ENCODE measurements at regions not wholly inside any gene's neighbourhood (a gene's known extent, or its start where the extent isn't known, plus 50 kb on each side); places are given as distances from the start of the nearest gene placed in this dataset.

DNA sequence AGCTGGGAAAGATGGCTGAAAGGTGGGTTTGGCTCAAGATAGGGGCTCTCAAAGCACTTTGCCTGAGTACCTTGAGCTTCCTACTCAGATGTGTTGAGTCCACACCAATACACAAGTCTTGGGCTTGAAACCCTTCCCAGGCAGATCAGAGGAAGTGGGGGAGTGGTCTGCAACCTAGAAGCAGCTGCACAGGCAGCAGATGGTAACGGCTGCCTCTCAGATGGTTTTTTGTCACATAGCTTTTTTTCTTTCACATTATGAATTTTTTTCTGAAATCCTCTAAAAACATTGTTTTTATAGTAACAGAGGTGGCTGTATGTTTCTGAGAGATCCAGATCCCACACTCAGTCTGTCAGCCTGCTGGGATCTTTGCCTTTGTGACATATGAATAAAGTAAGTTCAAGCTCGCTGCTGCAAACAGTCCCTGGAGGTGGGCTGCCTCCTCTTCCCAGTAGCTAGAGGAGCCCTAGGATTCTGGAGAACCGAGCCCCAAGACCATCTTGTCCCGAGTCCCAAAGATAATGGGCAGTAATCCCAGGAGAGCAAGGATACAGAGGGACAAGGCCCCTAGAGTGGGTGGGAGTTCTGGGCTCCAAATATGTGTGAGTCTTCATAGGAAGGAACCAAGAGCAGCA, 97.1 kb upstream of the TOP1 start:
- Histone ChIP-seq H3K36me3 (ENCODE audit: insufficient read depth in 1 of 2, low read depth in 1 of 2) (no peaks in the 10 kb centered on the region), H3K9me3 (peaks cover 3% of the 10 kb centered on the region), H3K27me3 (ENCODE audit: insufficient read depth in 3 of 3, low read length in 2 of 3) (no peaks in the 10 kb centered on the region), H3K27ac (no peak overlapping the region), H3K4me3 (no peak overlapping the region), H3K4me1 (no peaks in the 10 kb centered on the region)
- WGBS, 3 donors: 29 to 40% (median 37%) methylated on average over 4 of the region's 4 CpGs
- TF ChIP-seq, protein P1, sequence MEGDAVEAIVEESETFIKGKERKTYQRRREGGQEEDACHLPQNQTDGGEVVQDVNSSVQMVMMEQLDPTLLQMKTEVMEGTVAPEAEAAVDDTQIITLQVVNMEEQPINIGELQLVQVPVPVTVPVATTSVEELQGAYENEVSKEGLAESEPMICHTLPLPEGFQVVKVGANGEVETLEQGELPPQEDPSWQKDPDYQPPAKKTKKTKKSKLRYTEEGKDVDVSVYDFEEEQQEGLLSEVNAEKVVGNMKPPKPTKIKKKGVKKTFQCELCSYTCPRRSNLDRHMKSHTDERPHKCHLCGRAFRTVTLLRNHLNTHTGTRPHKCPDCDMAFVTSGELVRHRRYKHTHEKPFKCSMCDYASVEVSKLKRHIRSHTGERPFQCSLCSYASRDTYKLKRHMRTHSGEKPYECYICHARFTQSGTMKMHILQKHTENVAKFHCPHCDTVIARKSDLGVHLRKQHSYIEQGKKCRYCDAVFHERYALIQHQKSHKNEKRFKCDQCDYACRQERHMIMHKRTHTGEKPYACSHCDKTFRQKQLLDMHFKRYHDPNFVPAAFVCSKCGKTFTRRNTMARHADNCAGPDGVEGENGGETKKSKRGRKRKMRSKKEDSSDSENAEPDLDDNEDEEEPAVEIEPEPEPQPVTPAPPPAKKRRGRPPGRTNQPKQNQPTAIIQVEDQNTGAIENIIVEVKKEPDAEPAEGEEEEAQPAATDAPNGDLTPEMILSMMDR (IDR thresholded peaks at IDR 0.05): no peak
- no peak for ATAC-seq
- intact Hi-C loops (cut with DNase I): no loop called here
- no peak for DNase-seq

GRCh38 chr20:40932436-40932835, 96.2 kb upstream of the TOP1 start:
- no peaks in the 10 kb centered on the region for H3K36me3 ChIP-seq (ENCODE audit: insufficient read depth in 1 of 2, low read depth in 1 of 2)
- H3K27me3 ChIP-seq (ENCODE audit: insufficient read depth in 3 of 3, low read length in 2 of 3): no peaks in the 10 kb centered on the region
- DNase-seq: no peak
- WGBS, 3 donors: 66 to 92% (median 78%) methylated on average over 1 of the region's 1 CpG
- no peak overlapping the region for H3K27ac ChIP-seq
- H3K4me3 ChIP-seq: no peak overlapping the region
- no peak for ATAC-seq
- H3K9me3 ChIP-seq: peaks cover 3% of the 10 kb centered on the region
- no peaks in the 10 kb centered on the region for H3K4me1 ChIP-seq
- TF ChIP-seq, protein P1 (IDR thresholded peaks at IDR 0.05): no peak
- intact Hi-C loops (cut with DNase I): no loop called here

DNA sequence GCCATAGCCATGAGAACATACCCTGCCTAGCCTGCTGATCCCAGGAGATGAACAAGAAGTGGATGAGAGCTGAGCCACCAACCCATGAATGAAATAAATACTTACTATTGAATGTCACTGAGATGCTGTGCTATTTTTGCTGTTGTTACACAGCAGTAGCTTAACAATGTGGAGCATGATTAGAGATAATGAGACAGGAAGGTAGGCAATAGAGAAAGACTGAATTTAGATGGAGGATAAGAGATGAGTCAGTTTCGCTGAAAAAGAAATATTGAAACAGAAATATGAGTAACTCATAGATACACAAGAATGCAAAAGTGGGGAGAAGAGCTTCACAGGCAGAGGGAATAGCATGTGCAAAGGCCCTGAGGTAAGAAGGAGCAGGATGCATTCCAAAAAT, 94.9 kb upstream of the TOP1 start:
- peaks cover 3% of the 10 kb centered on the region for H3K9me3 ChIP-seq
- WGBS, 3 donors: 89 to 97% (median 93%) methylated on average over 1 of the region's 1 CpG

DNA sequence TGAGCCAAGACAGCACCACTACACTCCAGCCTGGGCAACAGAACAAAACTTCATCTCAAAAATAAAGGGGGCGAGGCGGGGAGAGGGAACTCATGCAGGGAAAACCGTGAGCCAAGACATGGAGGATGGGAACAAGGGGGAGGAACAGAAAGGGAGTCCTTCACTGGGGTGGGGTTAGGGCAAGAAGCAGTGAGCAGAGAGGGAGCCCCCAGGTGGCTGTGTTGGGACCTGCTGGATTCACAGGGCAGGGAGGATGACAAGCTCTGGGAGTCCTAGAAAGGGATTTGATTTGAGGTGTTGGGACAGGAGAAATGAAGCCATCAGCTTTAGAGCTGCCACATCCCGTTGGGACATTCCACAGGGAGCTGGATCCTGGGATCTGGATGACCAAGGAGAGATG, 90.6 kb upstream of the TOP1 start:
- Histone ChIP-seq H3K4me1 (no peaks in the 10 kb centered on the region), H3K27ac (no peak overlapping the region), H3K27me3 (ENCODE audit: insufficient read depth in 3 of 3, low read length in 2 of 3) (no peaks in the 10 kb centered on the region), H3K9me3 (peaks cover 3% of the 10 kb centered on the region), H3K36me3 (ENCODE audit: insufficient read depth in 1 of 2, low read depth in 1 of 2) (no peaks in the 10 kb centered on the region), H3K4me3 (no peak overlapping the region)
- TF ChIP-seq, protein P1 (IDR thresholded peaks at IDR 0.05): no peak
- WGBS, 3 donors: 78 to 82% (median 78%) methylated on average over 4 of the region's 4 CpGs
- DNase-seq: no peak
- ATAC-seq: no peak
- intact Hi-C loops (cut with DNase I): no loop called here

More for the DNA sequence above, 94.9 kb upstream of the TOP1 start:
- ATAC-seq (no peak), DNase-seq (no peak)
- TF ChIP-seq, protein P1 (IDR thresholded peaks at IDR 0.05): no peak
- no peak overlapping the region for H3K27ac ChIP-seq
- intact Hi-C loops (cut with DNase I): no loop called here
- H3K4me3 ChIP-seq: no peak overlapping the region
- H3K36me3 ChIP-seq (ENCODE audit: insufficient read depth in 1 of 2, low read depth in 1 of 2): no peaks in the 10 kb centered on the region
- H3K4me1 ChIP-seq: no peaks in the 10 kb centered on the region
- no peaks in the 10 kb centered on the region for H3K27me3 ChIP-seq (ENCODE audit: insufficient read depth in 3 of 3, low read length in 2 of 3)

DNA sequence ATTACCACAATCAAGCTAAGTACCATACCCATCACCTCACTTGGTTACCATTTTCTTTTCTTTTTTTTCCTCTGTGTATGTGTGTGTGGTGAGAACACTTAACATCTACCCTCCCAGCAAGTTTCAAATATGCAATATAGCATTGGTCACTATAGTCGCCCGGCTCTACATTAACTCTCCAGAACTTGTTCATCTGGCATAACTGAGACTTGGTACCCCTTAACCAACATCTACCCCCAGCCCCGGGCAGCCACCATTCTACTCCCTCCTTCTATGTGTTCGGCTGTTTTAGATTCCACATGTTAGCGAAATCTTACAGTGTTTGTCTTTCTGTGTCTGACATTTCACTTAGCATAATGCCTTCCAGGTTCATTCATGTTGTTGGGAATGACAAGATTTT, 89.0 kb upstream of the TOP1 start:
- Histone ChIP-seq H3K9me3 (no peaks in the 10 kb centered on the region), H3K36me3 (ENCODE audit: insufficient read depth in 1 of 2, low read depth in 1 of 2) (no peaks in the 10 kb centered on the region), H3K27me3 (ENCODE audit: insufficient read depth in 3 of 3, low read length in 2 of 3) (no peaks in the 10 kb centered on the region), H3K4me1 (no peaks in the 10 kb centered on the region), H3K4me3 (no peak overlapping the region), H3K27ac (no peak overlapping the region)
- TF ChIP-seq, protein P1 (IDR thresholded peaks at IDR 0.05): no peak
- DNase-seq (no peak), ATAC-seq (no peak)
- 95 to 97% (median 97%) methylated on average over 5 of the region's 5 CpGs for WGBS, 3 donors
- intact Hi-C loops (cut with DNase I): no loop called here
